Skin epidermis (tissue), 12 donors: ENCODE measurements at regions not wholly inside any gene's neighbourhood (a gene's known extent, or its start where the extent isn't known, plus 50 kb on each side); places are given as distances from the start of the nearest gene placed in this dataset.

Source experiments
- H3K27ac ChIP-seq, 21 experiments: fragments of 200-600 bp; sonication (generic) in 11 of 21; one replicate each; pipeline ENCODE4 v1.5.0; 2020; ENCODE audit warnings: mild to moderate bottlenecking in 3 of 21, inconsistent platforms in 2 of 21, moderate library complexity in 2 of 21
- H3K4me3 ChIP-seq, 7 experiments: fragments of 200-600 bp; sonication (generic) in 2 of 7; one replicate each; pipeline ENCODE4 v1.5.0; 2020; ENCODE audit warnings: inconsistent platforms in 2 of 7, mild to moderate bottlenecking in 2 of 7, moderate library complexity in 1 of 7

DNA sequence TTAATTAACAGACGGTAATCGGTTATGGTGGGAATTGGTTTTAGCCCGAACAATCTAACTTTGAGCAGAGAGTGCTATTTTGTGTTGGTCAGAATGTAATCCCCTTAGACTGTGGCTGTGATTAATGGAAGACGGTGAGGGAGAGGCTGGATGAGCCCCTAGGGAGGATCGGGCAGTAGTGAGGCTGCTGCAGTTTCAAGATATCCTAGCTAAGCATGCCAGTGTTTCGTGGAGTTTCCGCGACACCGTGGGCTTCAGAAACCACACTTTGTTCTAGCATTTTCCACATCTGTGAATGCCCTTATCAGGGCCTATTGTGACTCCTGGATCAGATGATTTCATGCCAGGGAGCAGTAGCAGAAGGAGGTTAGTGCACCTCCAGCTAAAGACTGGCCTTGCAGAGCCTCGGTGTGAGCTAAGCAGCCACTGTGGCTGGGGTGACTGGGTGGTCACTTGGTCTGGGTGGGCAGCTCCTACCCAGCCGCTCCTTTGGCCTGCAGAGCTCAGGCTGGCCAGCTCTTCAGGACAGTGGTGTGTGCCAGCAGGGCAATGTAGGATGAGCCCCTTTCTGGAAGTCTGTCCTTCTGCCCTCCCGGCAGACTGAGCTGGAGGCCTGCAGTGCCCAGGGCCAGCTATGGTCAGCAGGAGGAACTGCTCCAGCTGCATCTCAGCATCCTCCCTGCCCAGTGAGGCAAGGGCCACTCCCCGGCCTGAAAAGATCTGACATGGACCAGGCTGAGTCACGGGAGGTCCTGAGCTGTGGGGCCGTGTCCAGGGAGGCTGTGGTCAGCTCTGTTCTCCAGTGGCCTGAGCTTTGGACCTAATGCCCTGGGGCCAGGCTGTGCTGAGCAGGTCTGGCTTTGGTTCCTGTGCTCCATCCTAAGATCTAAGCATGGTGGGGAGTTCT, 142.6 kb upstream of the GPC1 start:
- Histone ChIP-seq H3K27ac (no peak overlapping the region), H3K4me3 (no peak overlapping the region)

DNA sequence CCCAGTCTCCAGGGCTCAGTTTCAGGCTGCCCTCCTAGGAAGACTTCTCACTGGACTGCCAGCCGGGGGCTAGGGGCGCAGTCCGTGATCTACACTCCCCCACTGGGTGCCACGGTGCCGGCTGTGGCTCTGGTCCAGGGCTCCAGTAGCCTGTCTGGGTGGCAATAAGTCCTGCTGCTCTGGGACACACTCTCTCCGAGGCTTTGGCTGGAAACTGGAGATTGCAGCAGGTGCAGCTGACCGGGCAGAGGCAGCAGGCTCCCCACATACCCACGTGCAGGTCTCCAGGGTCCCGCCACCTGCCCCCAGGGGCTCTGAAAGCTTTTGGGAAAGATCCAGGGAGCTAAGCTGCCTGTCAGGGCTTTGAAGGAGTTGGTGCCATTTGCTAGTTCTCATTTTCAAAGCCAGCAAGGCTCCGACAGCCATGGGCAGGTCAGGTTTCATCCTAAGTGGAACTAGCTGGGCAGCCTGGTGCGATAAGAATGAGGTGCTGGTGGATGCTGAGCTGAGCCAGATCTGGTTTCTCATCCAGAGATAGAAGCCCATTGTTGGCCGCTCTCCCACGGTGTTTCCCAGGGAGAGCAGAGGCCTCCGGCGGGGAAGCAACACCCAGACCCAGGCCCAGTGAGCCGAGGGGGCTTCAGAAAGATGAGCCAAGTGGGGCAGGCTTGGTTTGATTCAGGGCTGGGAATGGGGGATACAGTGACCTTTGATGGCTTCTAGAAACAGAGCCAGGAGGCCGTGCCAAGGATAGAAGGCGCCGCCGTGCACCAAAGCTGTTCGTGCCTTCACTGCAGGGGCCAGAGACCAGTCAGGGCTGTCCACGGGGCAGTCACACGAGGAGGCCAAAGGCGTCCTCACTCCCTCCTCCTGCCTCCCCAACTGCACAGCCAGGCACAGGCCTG, 141.7 kb upstream of the GPC1 start:
- no peak overlapping the region for H3K27ac ChIP-seq

DNA sequence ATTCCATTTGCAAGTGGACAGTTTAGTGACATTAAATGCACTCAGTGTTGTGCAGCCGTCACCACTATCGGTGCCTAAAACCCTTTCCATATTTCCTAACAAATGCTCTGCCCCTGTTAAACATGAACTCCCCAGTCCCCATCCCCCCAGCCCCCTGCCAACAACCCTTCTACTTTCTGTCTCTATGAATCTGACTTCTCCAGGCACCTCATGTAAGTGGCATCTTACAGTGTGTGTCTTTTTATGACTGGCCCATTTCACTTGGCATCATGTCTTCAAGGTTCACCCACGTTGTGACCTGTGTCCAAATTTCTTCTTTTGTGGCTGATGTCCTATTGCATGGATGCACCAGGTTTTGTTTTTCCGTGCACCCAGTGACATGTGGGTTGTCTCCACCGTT, 140.9 kb upstream of the GPC1 start:
- H3K27ac ChIP-seq = no peak overlapping the region
- no peak overlapping the region for H3K4me3 ChIP-seq

More for the DNA sequence above, 141.7 kb upstream of the GPC1 start:
- no peak overlapping the region for H3K4me3 ChIP-seq

GRCh38 chr2:240295256-240296103, 140.0 kb upstream of the GPC1 start:
- no peak overlapping the region for H3K27ac ChIP-seq
- no peak overlapping the region for H3K4me3 ChIP-seq

DNA sequence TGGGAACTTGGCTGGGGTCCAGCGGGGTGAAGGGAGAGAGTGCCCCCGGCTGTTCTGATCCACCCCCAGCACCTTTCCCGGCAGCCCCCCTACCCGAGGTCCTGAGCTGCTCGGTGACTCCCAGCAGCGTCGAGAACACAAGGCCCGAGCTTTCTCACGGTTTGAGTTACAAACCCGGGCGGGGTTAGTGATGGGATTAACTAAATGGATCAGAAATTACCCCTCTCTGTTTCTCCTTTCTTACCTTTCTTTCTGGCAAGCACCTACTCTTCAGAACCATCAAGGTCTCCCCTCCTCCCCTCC, 139.4 kb upstream of the GPC1 start:
- no peak overlapping the region for H3K4me3 ChIP-seq
- no peak overlapping the region for H3K27ac ChIP-seq

DNA sequence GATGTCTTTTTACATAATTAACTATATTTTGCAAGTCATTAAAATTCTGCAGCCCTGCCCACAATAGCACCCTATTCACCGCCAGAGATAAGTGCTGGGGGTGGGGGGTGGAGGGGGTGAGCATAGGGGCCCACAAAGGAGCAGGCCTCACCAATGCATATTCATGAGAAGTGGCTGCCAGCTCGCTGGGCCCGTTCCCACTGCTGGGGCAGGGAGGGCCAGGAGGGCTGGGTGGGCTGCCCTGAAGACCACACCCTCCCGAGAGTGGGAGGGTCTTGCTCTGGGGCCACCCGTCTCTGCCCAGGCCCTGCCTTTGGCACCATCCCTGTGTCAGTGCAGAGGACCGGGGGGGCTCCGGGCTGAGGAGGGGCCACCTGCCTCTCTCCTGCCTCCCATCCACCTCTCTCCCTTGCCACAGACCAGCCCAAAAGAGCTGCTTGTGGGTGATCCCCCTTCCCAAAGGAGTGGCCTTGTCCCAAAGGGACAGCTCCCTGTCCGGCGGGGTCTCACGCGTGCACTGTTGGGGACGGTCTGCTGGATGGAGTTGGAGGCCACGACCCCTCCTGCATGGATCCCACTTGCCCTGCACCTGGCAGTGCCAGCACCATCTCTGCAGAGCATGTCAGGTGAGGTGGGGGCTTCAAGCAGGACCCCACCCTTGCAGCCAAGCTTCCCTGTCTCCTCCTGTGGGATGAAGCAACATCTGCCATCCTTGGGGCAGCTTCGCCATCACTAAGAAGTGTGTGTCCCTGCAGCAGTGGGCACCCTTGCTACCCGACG, 138.8 kb upstream of the GPC1 start:
- no peak overlapping the region for H3K4me3 ChIP-seq
- H3K27ac ChIP-seq = no peak overlapping the region

- Histone ChIP-seq H3K27ac (no peak overlapping the region), H3K4me3 (no peak overlapping the region)
These were observed 138.0 kb upstream of the GPC1 start for GRCh38 chr2:240297256-240298116.

DNA sequence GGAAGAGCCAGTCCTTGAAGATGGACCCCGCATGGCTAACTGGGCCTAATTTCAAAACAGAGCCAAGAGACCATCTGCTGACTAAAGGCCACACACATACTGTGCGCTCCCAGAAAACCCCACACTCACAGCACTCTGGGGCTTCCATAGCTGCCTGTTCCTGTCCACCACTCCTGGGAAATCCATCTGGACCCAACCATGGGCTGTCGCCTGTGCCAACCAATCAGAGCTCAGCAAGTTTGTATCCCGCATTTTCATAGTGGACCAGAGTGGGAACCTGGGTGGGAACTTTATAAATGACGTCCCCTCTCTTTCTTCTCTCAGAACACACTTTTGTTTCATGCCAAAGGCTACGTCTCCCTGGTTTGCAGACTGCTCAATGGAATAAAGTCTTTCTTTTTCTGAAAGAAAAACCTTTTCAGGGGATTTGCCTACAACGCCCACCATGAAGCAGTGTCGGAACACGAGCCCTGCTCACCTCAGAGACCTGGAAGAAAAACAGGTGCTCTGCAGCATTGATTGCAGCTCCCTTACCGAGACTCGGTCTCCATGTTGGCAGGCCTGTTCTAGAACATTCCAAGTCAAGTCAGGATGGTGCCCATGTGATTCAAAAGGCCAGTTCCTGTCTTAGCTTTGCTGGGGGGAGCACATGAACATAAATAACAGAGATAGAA, 137.2 kb upstream of the GPC1 start:
- Histone ChIP-seq H3K4me3 (no peak overlapping the region), H3K27ac (no peak overlapping the region)

- H3K4me3 ChIP-seq = no peak overlapping the region
- H3K27ac ChIP-seq = no peak overlapping the region
These were observed 136.4 kb upstream of the GPC1 start for GRCh38 chr2:240298803-240299709.

DNA sequence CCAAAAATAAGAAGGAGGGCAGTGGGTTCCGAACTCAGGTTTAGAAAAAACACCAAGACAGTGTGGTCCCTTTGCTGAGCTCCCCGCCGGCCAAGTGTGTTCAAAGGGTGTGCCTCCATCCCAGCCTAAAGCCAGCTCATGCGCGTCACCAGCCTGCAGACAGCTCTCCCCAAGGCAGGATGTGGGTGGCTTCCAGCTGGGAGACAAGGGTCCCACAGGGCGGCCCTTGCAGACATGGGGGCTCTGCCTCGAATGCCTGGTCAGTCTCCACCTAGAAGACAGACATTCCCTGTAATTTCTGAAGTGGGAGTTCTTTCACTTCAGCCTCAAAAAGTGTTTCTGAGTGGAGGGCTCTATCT, 135.8 kb upstream of the GPC1 start:
- H3K4me3 ChIP-seq = no peak overlapping the region
- H3K27ac ChIP-seq = no peak overlapping the region

- H3K4me3 ChIP-seq = no peak overlapping the region
- H3K27ac ChIP-seq = no peak overlapping the region
These were observed 135.1 kb upstream of the GPC1 start for GRCh38 chr2:240300261-240300821.

GRCh38 chr2:240300840-240301239, 134.6 kb upstream of the GPC1 start:
- no peak overlapping the region for H3K27ac ChIP-seq
- H3K4me3 ChIP-seq = no peak overlapping the region

GRCh38 chr2:240301256-240301795, 134.1 kb upstream of the GPC1 start:
- H3K27ac ChIP-seq = no peak overlapping the region
- no peak overlapping the region for H3K4me3 ChIP-seq

DNA sequence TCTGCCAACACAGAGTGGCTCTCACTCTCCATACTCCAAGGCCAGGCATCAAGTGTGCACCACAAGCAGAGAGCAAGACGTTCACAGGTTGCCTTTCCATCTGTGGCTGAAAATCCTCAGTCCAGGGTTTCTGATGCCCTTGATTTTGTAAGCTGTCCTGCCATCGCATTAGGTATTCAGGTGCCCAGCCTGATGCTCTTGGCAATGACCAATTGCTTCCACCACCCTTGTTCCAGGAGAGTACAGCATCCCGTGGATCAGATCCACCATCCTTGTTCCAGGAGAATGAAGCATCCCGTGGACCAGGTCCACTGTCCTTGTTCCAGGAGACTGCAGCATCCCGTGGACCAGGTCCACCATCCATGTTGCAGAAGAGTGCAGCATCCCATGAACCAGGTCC, 133.4 kb upstream of the GPC1 start:
- Histone ChIP-seq H3K27ac (no peak overlapping the region), H3K4me3 (no peak overlapping the region)

DNA sequence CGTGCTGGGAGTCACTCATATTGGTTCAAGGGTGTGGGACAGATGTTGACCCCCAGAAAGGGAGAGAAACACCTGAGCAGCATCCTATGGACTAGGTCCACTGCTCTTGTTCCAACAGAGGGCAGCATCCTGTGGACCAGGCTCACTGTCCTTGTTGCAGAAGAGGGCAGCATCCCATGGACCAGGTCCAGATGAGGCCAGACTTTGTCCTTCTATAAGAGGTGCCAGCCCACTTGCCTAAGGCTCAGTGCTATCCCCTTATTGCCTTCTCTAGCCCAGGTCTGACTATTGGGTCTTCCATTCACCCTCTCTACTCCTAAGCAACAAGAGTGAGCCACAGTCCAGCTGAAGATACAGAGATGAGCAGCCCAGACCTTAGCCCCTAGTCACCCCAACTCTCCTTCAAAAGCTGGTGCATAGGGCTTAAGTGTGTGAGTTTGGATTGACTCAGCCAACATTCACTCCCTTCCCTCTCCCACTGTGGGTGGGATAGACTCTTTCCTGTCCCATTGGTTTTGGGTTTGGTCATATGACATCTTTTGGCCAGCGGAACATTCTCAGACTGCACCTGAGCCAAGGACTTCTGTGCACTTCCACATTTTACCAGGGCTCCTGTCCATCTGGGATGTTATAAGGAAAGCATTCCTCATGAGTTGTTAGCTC, 132.4 kb upstream of the GPC1 start:
- H3K27ac ChIP-seq = no peak overlapping the region
- H3K4me3 ChIP-seq = no peak overlapping the region
